B cell (primary cell): ENCODE measurements at regions not wholly inside any gene's neighbourhood (a gene's known extent, or its start where the extent isn't known, plus 50 kb on each side); places are given as distances from the start of the nearest gene placed in this dataset.

Experiments
- EZH2 ChIP-seq: IDR thresholded peaks from 2 replicates; pipeline ENCODE4 v1.6.1; 2012; ENCODE audit warnings: borderline replicate concordance, low read depth, mild to moderate bottlenecking, moderate library complexity, low read length; ENCODE audit not compliant: insufficient read depth, poor library complexity, severe bottlenecking
- TF ChIP-seq, protein P1 (sequence below): fragments of 200-600 bp; IDR thresholded peaks from one replicate; pipeline ENCODE4 v1.8.0; 2022; ENCODE audit warnings: antibody characterized with exemption, mild to moderate bottlenecking

- TF ChIP-seq, protein P1, sequence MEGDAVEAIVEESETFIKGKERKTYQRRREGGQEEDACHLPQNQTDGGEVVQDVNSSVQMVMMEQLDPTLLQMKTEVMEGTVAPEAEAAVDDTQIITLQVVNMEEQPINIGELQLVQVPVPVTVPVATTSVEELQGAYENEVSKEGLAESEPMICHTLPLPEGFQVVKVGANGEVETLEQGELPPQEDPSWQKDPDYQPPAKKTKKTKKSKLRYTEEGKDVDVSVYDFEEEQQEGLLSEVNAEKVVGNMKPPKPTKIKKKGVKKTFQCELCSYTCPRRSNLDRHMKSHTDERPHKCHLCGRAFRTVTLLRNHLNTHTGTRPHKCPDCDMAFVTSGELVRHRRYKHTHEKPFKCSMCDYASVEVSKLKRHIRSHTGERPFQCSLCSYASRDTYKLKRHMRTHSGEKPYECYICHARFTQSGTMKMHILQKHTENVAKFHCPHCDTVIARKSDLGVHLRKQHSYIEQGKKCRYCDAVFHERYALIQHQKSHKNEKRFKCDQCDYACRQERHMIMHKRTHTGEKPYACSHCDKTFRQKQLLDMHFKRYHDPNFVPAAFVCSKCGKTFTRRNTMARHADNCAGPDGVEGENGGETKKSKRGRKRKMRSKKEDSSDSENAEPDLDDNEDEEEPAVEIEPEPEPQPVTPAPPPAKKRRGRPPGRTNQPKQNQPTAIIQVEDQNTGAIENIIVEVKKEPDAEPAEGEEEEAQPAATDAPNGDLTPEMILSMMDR, result no peak
- TF ChIP-seq EZH2, result no peak
Observed at GRCh38 chr18:66707473-66707872, 103.6 kb upstream of the CDH19 start.
